Activated naive CD4-positive, alpha-beta T cell treated with Interleukin-2 at 50 U/mL for 16 hours (primary cell): ENCODE measurements at regions not wholly inside any gene's neighbourhood (a gene's known extent, or its start where the extent isn't known, plus 50 kb on each side); places are given as distances from the start of the nearest gene placed in this dataset.
"Not testable (repeated sequence)": the region's sequence is repeated elsewhere in the genome, so short reads cannot be mapped to it uniquely, and the experiment has no call there.

ENCODE experiments used
- DNase-seq: peaks from one replicate; pipeline ENCODE4 v3.0.0-alpha.2; 2020

DNA sequence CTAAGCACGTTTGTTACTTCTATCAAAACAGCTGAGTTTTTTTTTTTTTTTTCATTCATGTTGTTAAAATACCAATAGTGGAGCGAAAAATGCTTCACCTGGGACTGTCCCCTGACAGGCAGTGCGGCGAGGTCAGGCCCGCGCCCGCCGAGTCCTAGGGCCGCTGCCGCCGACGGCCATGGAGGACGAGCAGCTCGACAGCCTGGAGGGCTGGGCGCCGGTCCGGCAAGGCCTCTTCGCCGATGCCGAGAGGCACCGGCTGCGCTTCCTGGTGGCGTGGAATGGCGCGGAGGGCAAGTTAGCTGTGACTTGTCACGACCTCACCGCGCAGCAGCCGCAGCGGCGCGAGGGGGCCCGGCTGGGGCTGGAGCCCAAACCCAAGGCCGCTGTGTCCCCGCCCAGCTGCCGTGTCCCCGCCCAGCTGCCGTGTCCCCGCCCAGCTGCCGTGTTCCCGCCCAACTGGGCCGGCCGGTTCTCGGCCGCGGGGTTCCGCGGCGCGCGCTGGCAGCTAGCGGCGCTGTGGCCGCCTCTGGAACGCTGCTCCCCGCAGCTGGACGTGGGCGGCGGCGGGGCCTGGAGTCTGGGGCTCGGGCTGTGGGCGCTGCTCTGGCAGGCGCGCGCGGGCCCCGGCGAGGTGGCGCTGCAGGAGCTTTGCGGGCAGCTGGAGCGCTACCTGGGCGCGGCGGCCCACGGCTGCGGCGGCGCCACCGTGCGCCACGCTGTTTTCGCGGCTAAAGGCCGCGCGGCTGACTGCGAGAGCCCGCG, 56.7 kb upstream of the GOLGA8R start:
- DNase-seq, result peak; percentile 43

DNA sequence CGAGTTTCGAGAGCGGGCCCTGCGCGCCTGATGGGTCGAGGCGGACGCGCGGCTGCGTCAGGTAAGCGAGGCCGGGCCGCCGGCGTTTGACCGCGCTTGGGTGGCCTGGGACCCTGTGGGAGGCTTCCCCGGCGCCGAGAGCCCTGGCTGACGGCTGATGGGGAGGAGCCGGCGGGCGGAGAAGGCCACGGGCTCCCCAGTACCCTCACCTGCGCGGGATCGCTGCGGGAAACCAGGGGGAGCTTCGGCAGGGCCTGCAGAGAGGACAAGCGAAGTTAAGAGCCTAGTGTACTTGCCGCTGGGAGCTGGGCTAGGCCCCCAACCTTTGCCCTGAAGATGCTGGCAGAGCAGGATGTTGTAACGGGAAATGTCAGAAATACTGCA, 57.3 kb upstream of the GOLGA8R start:
- DNase-seq, result not testable (repeated sequence)

GRCh38 chr15:30471817-30472551, 57.9 kb upstream of the GOLGA8R start:
- DNase-seq, result not testable (repeated sequence)

GRCh38 chr15:30484887-30485286, 67.0 kb upstream of the GOLGA8Q start:
- not testable (repeated sequence) for DNase-seq

DNA sequence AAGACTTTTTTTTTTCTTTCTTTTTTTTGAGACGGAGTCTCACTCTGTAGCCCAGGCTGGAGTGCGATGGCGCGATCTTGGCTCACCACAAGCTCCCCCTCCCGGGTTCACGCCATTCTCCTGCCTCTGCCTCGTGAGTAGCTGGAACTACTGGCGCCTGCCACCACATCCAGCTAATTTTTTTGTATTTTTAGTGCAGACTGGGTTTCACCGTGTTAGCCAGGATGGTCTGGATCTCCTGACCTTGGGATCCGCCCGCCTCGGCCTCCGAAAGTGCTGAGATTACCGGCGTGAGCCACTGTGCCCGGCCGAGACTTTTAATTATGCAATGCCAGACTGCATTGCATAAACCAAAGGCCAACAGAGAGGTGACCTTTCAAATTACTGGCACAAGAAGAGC, 62.6 kb upstream of the GOLGA8Q start:
- DNase-seq, result not testable (repeated sequence)

DNA sequence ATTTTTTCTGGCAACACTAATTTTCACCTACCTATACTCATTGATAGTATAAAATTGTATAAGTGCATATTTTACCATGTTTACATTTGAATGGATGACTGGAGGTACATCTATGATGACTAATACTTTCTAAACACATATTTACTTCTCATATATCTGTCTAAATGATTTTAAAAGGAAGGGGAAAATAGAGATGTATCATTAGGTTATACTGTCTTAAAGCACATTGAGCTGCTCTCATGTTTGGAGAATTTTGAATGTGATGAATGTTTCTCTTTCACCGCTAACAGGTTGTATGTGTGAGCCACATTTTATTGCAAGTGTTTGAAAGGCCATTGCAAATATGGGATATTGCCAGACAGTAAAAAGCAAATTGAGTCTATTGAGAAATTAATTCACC, 61.5 kb upstream of the GOLGA8Q start:
- DNase-seq, result not testable (repeated sequence)

GRCh38 chr15:30493947-30494346, 57.9 kb upstream of the GOLGA8Q start:
- not testable (repeated sequence) for DNase-seq

DNA sequence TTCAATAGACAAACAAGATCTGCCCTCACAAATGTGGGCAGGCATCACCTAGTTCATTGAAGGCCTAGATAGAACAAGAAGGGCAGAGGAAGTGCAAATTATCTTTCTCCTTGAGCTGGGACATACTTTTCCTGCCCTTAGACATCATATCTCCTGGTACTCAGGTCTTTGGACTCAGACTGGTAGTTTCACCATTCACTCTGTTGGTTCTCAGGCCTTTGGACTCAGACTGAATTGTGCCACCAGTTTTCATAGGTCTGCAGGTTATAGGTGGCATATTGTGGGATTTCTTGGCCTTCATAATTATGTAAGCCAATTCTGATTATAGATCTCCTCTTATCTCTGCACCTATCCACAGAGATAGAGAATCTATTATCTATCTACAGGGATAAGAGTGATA, 54.6 kb upstream of the GOLGA8Q start:
- not testable (repeated sequence) for DNase-seq

DNA sequence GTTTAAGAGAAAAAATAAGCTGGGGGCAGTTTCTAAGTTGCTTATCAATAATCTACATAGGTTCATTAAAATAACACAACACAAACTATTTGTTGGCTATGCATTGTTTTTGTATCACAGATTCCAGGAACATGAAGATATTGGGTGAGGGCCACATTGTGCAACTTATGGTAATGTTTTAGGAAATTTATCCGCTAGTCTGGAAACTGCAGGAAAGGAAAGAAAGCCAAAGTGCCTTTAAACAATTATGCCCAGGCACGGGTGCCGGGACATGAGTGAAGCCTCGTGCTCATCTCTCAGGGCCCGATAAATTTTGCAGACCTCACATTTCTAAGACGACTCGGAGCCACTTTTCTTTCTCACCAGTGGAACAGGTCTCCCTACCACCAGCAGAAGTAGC, 52.6 kb upstream of the GOLGA8Q start:
- not testable (repeated sequence) for DNase-seq

DNA sequence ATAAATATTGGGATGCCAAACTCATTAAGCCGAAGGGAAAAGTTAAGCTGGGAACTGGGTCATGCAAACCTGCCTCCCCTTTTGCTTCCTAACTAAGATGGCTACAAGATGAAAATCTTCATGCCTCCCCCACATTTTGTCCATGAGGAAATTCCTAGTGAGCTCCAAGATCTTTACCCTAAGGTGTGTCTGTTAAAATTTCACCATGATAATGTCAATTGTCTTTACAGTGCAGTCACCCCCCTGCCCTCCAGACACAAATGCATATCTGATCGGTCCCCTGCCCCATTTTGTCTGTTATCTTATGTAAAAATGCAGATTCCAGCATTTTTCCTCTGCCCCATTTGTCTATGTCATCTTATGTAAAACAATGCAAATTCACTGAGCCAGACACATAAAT, 51.3 kb upstream of the GOLGA8Q start:
- not testable (repeated sequence) for DNase-seq
